Stimulated activated CD4-positive, alpha-beta T cell treated with anti-CD3 and anti-CD28 coated beads, Interleukin-2, amount 100 ng/mL, for 48 hours (primary cell): ENCODE measurements at regions not wholly inside any gene's neighbourhood (a gene's known extent, or its start where the extent isn't known, plus 50 kb on each side); places are given as distances from the start of the nearest gene placed in this dataset.
"Not testable (repeated sequence)": the region's sequence is repeated elsewhere in the genome, so short reads cannot be mapped to it uniquely, and the experiment has no call there.

Source experiments
- DNase-seq, 2 donors: peaks; one replicate each; pipeline ENCODE4 v3.0.0-alpha.2; 2020

GRCh38 chr21:5105939-5106708, 5415.3 kb upstream of the TPTE start:
- peak in 1 of 2 donors; percentile 25 for DNase-seq

GRCh38 chr21:5106767-5107464, 5414.5 kb upstream of the TPTE start:
- not testable (repeated sequence) for DNase-seq

GRCh38 chr21:5107637-5108036, 5413.7 kb upstream of the TPTE start:
- not testable (repeated sequence) for DNase-seq

- DNase-seq = not testable (repeated sequence)
Observed at GRCh38 chr21:5108048-5108775, 5413.2 kb upstream of the TPTE start.

- DNase-seq = not testable (repeated sequence)
Observed at GRCh38 chr21:5111197-5111596, 5410.2 kb upstream of the TPTE start.

GRCh38 chr21:5113092-5113491, 5408.3 kb upstream of the TPTE start:
- not testable (repeated sequence) for DNase-seq

- DNase-seq = not testable (repeated sequence)
Observed at GRCh38 chr21:5114468-5114867, 5406.9 kb upstream of the TPTE start.

- not testable (repeated sequence) for DNase-seq
Observed at GRCh38 chr21:5114893-5115645, 5406.3 kb upstream of the TPTE start.

- not testable (repeated sequence) for DNase-seq
Observed at GRCh38 chr21:5115646-5116343, 5405.6 kb upstream of the TPTE start.

GRCh38 chr21:5116344-5117123, 5404.8 kb upstream of the TPTE start:
- not testable (repeated sequence) for DNase-seq

GRCh38 chr21:5117135-5117534, 5404.2 kb upstream of the TPTE start:
- DNase-seq = not testable (repeated sequence)

GRCh38 chr21:5117666-5118295, 5403.6 kb upstream of the TPTE start:
- not testable (repeated sequence) for DNase-seq

GRCh38 chr21:5118296-5118679, 5403.1 kb upstream of the TPTE start:
- DNase-seq = not testable (repeated sequence)

- not testable (repeated sequence) for DNase-seq
Observed at GRCh38 chr21:5119179-5119578, 5402.2 kb upstream of the TPTE start.

GRCh38 chr21:5121399-5121798, 5400.0 kb upstream of the TPTE start:
- not testable (repeated sequence) for DNase-seq

GRCh38 chr21:5121849-5122248, 5399.5 kb upstream of the TPTE start:
- not testable (repeated sequence) for DNase-seq

- DNase-seq = peak; percentile 63 to 65
Observed at GRCh38 chr21:5123655-5124054, 5397.7 kb upstream of the TPTE start.

GRCh38 chr21:5128261-5128660, 5393.1 kb upstream of the TPTE start:
- peak; percentile 95 to 98 for DNase-seq

- DNase-seq = not testable (repeated sequence)
Observed at GRCh38 chr21:5133824-5134223, 5387.6 kb upstream of the TPTE start.

GRCh38 chr21:5136406-5136805, 5385.0 kb upstream of the TPTE start:
- not testable (repeated sequence) for DNase-seq

GRCh38 chr21:5137006-5137405, 5384.4 kb upstream of the TPTE start:
- DNase-seq = not testable (repeated sequence)
